ENCODE measurements at regions not wholly inside any gene's neighbourhood (a gene's known extent, or its start where the extent isn't known, plus 50 kb on each side); places are given as distances from the start of the nearest gene placed in this dataset.

DNA sequence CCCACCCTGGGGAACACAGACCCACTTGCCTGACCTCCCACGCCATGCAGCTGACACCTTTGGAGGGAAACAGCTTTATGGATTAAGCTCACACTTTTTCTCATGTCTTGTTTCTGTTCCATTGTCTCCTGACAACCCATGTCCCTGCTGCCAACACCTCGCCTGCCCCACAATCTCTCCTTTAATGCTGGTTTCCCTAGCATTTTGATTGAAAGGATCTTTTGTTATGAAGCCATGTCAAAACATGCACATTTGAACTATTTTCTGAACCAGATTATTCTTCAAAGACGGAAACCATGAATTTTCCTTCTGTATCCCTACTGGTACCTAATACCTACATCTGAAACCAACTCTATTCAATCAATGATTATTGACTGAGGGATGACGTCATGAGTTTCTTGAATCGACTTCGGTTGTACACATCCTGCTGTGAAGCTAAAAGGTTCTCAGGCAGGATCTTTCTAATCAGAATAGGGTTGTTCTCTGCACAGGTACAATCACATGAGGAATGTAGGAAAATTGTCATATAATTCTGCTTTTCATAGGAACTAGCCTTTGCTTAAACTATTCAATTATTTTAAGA, 106.2 kb upstream of the NEBL start:
- no peak for TF ChIP-seq TAF1 (IDR thresholded peaks at IDR 0.05; ENCODE audit: borderline replicate concordance, insufficient read depth, low read length)
- no peak for TF ChIP-seq FOXP2 (optimal IDR thresholded peaks at IDR 0.05; ENCODE audit: borderline replicate concordance, extremely low read depth, extremely low read length, insufficient read depth)
- no peak for TF ChIP-seq SIN3A (IDR thresholded peaks at IDR 0.05; ENCODE audit: borderline replicate concordance, insufficient read depth, low read length)
- TF ChIP-seq POLR2AphosphoS5 (IDR thresholded peaks at IDR 0.05; ENCODE audit: low read depth, low read length) = no peak
- TF ChIP-seq, protein P1, sequence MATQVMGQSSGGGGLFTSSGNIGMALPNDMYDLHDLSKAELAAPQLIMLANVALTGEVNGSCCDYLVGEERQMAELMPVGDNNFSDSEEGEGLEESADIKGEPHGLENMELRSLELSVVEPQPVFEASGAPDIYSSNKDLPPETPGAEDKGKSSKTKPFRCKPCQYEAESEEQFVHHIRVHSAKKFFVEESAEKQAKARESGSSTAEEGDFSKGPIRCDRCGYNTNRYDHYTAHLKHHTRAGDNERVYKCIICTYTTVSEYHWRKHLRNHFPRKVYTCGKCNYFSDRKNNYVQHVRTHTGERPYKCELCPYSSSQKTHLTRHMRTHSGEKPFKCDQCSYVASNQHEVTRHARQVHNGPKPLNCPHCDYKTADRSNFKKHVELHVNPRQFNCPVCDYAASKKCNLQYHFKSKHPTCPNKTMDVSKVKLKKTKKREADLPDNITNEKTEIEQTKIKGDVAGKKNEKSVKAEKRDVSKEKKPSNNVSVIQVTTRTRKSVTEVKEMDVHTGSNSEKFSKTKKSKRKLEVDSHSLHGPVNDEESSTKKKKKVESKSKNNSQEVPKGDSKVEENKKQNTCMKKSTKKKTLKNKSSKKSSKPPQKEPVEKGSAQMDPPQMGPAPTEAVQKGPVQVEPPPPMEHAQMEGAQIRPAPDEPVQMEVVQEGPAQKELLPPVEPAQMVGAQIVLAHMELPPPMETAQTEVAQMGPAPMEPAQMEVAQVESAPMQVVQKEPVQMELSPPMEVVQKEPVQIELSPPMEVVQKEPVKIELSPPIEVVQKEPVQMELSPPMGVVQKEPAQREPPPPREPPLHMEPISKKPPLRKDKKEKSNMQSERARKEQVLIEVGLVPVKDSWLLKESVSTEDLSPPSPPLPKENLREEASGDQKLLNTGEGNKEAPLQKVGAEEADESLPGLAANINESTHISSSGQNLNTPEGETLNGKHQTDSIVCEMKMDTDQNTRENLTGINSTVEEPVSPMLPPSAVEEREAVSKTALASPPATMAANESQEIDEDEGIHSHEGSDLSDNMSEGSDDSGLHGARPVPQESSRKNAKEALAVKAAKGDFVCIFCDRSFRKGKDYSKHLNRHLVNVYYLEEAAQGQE (IDR thresholded peaks at IDR 0.05; ENCODE audit: insufficient read depth in 1 of 2, low read depth in 2 of 2, low read length in 2 of 2) = no peak

- no peak for TF ChIP-seq SIN3A (IDR thresholded peaks at IDR 0.05; ENCODE audit: borderline replicate concordance, insufficient read depth, low read length)
- TF ChIP-seq, protein P1 (IDR thresholded peaks at IDR 0.05; ENCODE audit: insufficient read depth in 1 of 2, low read depth in 2 of 2, low read length in 2 of 2) = no peak
These were observed 105.2 kb upstream of the NEBL start for GRCh38 chr10:21002091-21002878.

DNA sequence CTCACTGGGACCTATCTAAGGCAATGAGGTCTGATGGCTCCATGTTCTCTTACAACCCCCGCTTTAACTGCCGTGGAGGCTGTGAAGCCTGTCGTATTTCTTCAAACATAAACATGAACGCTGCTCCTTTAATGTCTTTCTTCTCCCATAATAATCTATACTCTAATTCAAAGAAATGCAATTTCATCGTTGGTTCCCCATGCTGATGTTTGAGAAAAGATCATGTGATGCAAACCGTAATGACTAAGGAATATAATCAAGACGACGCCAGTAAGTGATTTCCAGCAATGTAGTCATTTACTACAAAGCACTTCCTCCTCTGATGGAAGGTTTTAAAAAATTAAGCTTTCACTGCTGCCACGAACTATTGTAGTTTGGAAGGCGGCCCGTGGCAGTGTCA, 102.6 kb upstream of the NEBL start:
- TF ChIP-seq, protein P1 (IDR thresholded peaks at IDR 0.05; ENCODE audit: insufficient read depth in 1 of 2, low read depth in 2 of 2, low read length in 2 of 2) = no peak

DNA sequence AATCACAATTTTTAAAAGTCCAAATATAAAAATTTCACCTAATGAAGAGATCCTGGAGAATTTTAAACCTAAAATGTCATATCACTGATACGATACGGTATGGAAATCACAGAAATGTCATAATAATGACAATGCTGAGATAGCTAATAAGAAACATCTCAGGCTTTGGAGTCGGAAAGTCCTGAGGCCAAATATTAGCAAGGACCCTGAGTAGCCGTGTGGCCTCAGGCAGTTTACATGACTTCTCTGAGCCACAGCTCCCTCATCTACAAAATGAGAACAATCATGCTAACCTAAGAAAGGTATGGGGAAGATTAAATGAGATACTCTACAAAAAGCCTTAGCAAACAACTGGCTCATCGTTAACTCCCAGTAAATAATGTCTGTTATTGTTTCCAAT, 100.9 kb upstream of the NEBL start:
- TF ChIP-seq FOXP2 (optimal IDR thresholded peaks at IDR 0.05; ENCODE audit: borderline replicate concordance, extremely low read depth, extremely low read length, insufficient read depth) (no peak), TAF1 (IDR thresholded peaks at IDR 0.05; ENCODE audit: borderline replicate concordance, insufficient read depth, low read length) (no peak), SIN3A (IDR thresholded peaks at IDR 0.05; ENCODE audit: borderline replicate concordance, insufficient read depth, low read length) (no peak), POLR2AphosphoS5 (IDR thresholded peaks at IDR 0.05; ENCODE audit: low read depth, low read length) (no peak)

DNA sequence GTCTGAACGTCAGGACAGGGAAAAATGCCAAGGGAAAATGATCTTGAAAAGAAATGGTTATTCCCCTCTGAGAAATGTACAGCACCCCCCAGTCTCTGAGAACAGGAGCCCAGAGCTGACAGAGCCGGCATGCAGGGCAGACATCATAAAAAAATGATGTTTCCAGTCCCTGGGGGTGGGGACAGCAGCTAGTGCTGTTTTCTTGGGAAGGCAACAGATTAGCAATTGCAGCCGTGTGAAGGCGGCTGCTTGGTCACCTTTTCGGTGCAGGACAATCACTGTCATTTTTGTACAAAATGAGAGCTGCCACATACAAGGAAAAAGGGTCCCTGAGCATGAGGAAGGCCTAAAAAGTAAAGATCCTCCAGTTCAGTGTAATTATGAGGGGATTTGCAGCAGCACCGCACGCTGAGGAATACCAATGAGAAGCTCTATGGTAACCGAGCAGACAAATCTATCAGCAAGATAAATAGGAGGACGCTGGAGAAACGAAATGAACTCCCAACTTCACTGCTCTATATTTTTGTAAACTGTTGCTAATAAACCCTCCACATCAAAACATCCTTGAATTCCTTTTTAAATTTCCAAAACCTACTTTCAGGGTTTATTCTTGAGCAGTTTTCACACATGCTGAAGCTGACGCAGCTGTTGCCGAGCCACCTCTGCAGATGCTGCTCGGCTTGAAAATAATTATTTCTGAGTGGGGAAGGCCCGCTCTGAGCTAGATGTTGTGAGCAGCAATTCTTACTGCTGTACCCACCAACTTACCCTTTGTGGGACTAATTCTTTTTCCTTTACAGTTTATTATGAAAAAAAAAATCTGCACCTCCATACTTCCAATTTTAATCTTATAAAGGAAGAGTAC, 98.2 kb upstream of the NEBL start:
- TF ChIP-seq SIN3A (IDR thresholded peaks at IDR 0.05; ENCODE audit: borderline replicate concordance, insufficient read depth, low read length) (no peak), POLR2AphosphoS5 (IDR thresholded peaks at IDR 0.05; ENCODE audit: low read depth, low read length) (no peak), FOXP2 (optimal IDR thresholded peaks at IDR 0.05; ENCODE audit: borderline replicate concordance, extremely low read depth, extremely low read length, insufficient read depth) (no peak), TAF1 (IDR thresholded peaks at IDR 0.05; ENCODE audit: borderline replicate concordance, insufficient read depth, low read length) (no peak)
- TF ChIP-seq, protein P1 (IDR thresholded peaks at IDR 0.05; ENCODE audit: insufficient read depth in 1 of 2, low read depth in 2 of 2, low read length in 2 of 2) = no peak

All from PFSK-1 (cell line).